Loucy (cell line): ENCODE measurements at regions not wholly inside any gene's neighbourhood (a gene's known extent, or its start where the extent isn't known, plus 50 kb on each side); places are given as distances from the start of the nearest gene placed in this dataset.

ENCODE experiments used
- CTCF ChIP-seq: fragments of 200-600 bp; sonication (generic); conservative IDR thresholded peaks from 2 replicates; pipeline ENCODE4 v1.5.1; 2014; ENCODE audit warnings: mild to moderate bottlenecking, antibody characterized with exemption, low read length
- EZH2phosphoT487 ChIP-seq: fragments of 200-600 bp; IDR thresholded peaks from 2 replicates; pipeline ENCODE4 v1.6.1; 2018; ENCODE audit warnings: antibody characterized with exemption, mild to moderate bottlenecking, moderate library complexity, borderline replicate concordance

- no peak for TF ChIP-seq CTCF
- no peak for TF ChIP-seq EZH2phosphoT487
Observed at GRCh38 chr3:34889641-34890040, 749.7 kb upstream of the ARPP21 start.
